Stomach (tissue), 4 donors: ENCODE measurements at regions not wholly inside any gene's neighbourhood (a gene's known extent, or its start where the extent isn't known, plus 50 kb on each side); places are given as distances from the start of the nearest gene placed in this dataset.

Source experiments
- EP300 ChIP-seq: sonication (generic); formaldehyde crosslinking; IDR thresholded peaks from one replicate; pipeline ENCODE4 v1.6.1; 2017; ENCODE audit warnings: antibody characterized with exemption
- POLR2AphosphoS5 ChIP-seq, 3 donors: sonication (generic); formaldehyde crosslinking; IDR thresholded peaks; one replicate each; pipeline ENCODE4 v1.6.1; 2016; ENCODE audit warnings: antibody characterized with exemption in 3 of 3
- TF ChIP-seq, protein P1 (sequence below), 7 experiments: fragments of 450-650 bp in 4 of 7; fragments of 200-600 bp in 3 of 7; sonication (generic) in 3 of 7; IDR thresholded peaks; one replicate each; pipeline ENCODE4 v1.5.1; 2016 to 2019; ENCODE audit warnings: antibody characterized with exemption in 7 of 7, control low read depth in 2 of 7, mild to moderate bottlenecking in 1 of 7

DNA sequence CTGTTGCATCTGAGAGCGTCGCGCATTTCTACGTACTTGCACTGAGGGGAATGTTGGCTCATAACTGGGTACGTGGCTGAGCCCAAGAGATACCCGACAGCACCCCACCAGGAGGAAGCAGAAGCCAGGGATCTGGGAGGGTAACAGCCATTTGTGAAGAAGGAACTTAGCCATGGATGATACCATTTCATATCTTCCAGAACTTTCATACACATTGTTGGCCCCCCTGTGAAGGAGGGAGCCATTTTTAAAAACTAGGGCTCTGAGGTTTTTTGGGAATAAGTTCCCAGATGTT, 101.4 kb upstream of the SLC44A1 start:
- TF ChIP-seq EP300 (no peak), POLR2AphosphoS5 (IDR thresholded peaks at IDR 0.05) (no peak)
- TF ChIP-seq, protein P1, sequence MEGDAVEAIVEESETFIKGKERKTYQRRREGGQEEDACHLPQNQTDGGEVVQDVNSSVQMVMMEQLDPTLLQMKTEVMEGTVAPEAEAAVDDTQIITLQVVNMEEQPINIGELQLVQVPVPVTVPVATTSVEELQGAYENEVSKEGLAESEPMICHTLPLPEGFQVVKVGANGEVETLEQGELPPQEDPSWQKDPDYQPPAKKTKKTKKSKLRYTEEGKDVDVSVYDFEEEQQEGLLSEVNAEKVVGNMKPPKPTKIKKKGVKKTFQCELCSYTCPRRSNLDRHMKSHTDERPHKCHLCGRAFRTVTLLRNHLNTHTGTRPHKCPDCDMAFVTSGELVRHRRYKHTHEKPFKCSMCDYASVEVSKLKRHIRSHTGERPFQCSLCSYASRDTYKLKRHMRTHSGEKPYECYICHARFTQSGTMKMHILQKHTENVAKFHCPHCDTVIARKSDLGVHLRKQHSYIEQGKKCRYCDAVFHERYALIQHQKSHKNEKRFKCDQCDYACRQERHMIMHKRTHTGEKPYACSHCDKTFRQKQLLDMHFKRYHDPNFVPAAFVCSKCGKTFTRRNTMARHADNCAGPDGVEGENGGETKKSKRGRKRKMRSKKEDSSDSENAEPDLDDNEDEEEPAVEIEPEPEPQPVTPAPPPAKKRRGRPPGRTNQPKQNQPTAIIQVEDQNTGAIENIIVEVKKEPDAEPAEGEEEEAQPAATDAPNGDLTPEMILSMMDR (IDR thresholded peaks at IDR 0.05): no peak
